OCI-LY7 (cell line): ENCODE measurements at regions not wholly inside any gene's neighbourhood (a gene's known extent, or its start where the extent isn't known, plus 50 kb on each side); places are given as distances from the start of the nearest gene placed in this dataset.

Experiments used
- BruUV-seq: library from RNA; stranded (reverse); fragments of 400-500 nt; replicated peaks from 2 replicates; lab custom pipeline; 2021; lab: Mats Ljungman, UMichigan
- CTCF ChIA-PET: fragments of 300-600 bp; sonication (Branson Sonifier 250); formaldehyde crosslinking; loops from one replicate; lab custom pipeline; 2022; ENCODE audit warnings: antibody characterized with exemption; ENCODE audit not compliant: unreplicated experiment; lab: Charles Lee
- POLR2A ChIA-PET: fragments of 300-600 bp; sonication (Branson Sonifier 250); formaldehyde crosslinking; loops from one replicate; lab custom pipeline; 2022; ENCODE audit warnings: antibody characterized with exemption; lab: Charles Lee
- DNase-seq: peaks from one replicate; pipeline ENCODE4 v3.0.0-alpha.2; 2015; ENCODE audit warnings: low spot score
- H2AFZ ChIP-seq: fragments of 200-600 bp; sonication (generic), shearing (Covaris generic); 2 replicates; pipeline ENCODE4 v1.6.1; 2014; ENCODE audit warnings: mild to moderate bottlenecking, antibody characterized with exemption, low read length, moderate library complexity
- H3K27ac ChIP-seq: fragments of 200-600 bp; sonication (generic); 2 replicates; pipeline ENCODE4 v1.5.1; 2014; ENCODE audit warnings: mixed run types, low read depth, mild to moderate bottlenecking, moderate library complexity, low read length, inconsistent platforms; ENCODE audit not compliant: poor library complexity, severe bottlenecking
- H3K36me3 ChIP-seq: fragments of 200-600 bp; sonication (generic); 2 replicates; pipeline ENCODE4 v1.6.1; 2014; ENCODE audit warnings: mild to moderate bottlenecking, antibody characterized with exemption, low read length, moderate library complexity, mixed read lengths; ENCODE audit not compliant: insufficient read depth
- H3K4me1 ChIP-seq: fragments of 200-600 bp; sonication (generic); 2 replicates; pipeline ENCODE4 v1.5.1; 2014; ENCODE audit warnings: mild to moderate bottlenecking, low read length; ENCODE audit not compliant: insufficient read depth, poor library complexity, severe bottlenecking
- H3K4me2 ChIP-seq: fragments of 200-600 bp; sonication (generic); 2 replicates; pipeline ENCODE4 v1.6.1; 2014; ENCODE audit warnings: mild to moderate bottlenecking, low read length
- H3K4me3 ChIP-seq: fragments of 200-600 bp; sonication (generic); 2 replicates; pipeline ENCODE4 v1.5.1; 2014; ENCODE audit warnings: mild to moderate bottlenecking, low read depth, low read length; ENCODE audit not compliant: poor library complexity, severe bottlenecking
- H3K79me2 ChIP-seq: fragments of 200-600 bp; sonication (generic); 2 replicates; pipeline ENCODE4 v1.6.1; 2016; ENCODE audit warnings: low read depth, mild to moderate bottlenecking, low read length, moderate library complexity, mixed read lengths; ENCODE audit not compliant: insufficient read depth
- H3K9me2 ChIP-seq: fragments of 200-600 bp; sonication (generic); 2 replicates; pipeline ENCODE4 v1.6.1; 2016; ENCODE audit warnings: mild to moderate bottlenecking, low read length, mixed read lengths; ENCODE audit not compliant: insufficient read depth
- H3K9me3 ChIP-seq: fragments of 200-600 bp; sonication (generic); 2 replicates; pipeline ENCODE4 v1.6.1; 2014; ENCODE audit warnings: mild to moderate bottlenecking, mixed run types, low read length, mixed read lengths
- H4K20me1 ChIP-seq: fragments of 200-600 bp; sonication (generic); 2 replicates; pipeline ENCODE4 v1.6.1; 2014; ENCODE audit warnings: mild to moderate bottlenecking, antibody characterized with exemption, low read length, moderate library complexity, mixed read lengths; ENCODE audit not compliant: insufficient read depth
- EZH2phosphoT487 ChIP-seq: fragments of 200-600 bp; sonication (generic); IDR thresholded peaks from 2 replicates; pipeline ENCODE4 v1.6.1; 2018; ENCODE audit warnings: low read depth, borderline replicate concordance, mild to moderate bottlenecking, mixed run types, antibody characterized with exemption, low read length, moderate library complexity, mixed read lengths
- intact Hi-C: fragments of 100-400 bp; cut with micrococcal nuclease; formaldehyde crosslinking; loops from one replicate; pipeline ENCODE4 v1.10.0; 2022; ENCODE audit not compliant: unreplicated experiment
- TF ChIP-seq, protein P1 (sequence below): fragments of 200-600 bp; sonication (generic); conservative IDR thresholded peaks from 2 replicates; pipeline ENCODE4 v1.5.1; 2014; ENCODE audit warnings: mild to moderate bottlenecking, antibody characterized with exemption, low read length, moderate library complexity, mixed read lengths

DNA sequence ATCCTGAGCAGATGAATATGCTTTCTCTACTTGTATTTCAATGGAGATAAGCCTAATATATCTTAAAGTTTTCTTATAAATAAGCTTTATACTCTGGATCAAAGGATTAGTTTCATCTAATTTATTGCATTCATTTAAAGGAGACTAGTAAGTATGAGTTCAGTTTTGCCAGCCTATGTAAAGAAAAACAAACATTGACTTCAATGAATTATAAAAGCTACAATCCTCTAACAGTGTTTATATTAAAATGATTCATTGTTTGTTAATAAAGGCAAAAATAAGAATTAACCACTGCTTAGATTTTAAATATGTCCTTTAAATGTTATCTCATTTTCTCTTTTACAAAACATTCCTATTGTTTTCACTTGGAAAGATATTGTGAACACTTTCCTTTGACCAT is 566.0 kb downstream of the EPHA4 start:
- DNase-seq = no peak
- no peaks in the 10 kb centered on the region for H3K36me3 ChIP-seq
- H3K9me2 ChIP-seq = no peaks in the 10 kb centered on the region
- no peaks in the 10 kb centered on the region for H3K79me2 ChIP-seq
- intact Hi-C loops = no loop called here
- no peaks in the 10 kb centered on the region for H3K9me3 ChIP-seq
- no peaks in the 10 kb centered on the region for H4K20me1 ChIP-seq
- H3K4me3 ChIP-seq = no peak overlapping the region
- ChIA-PET CTCF (no interaction called here), POLR2A (no interaction called here)
- H2AFZ ChIP-seq = no peak overlapping the region
- no peak overlapping the region for H3K27ac ChIP-seq
- H3K4me2 ChIP-seq = no peak overlapping the region
- no TSS peak for BruUV-seq
- TF ChIP-seq EZH2phosphoT487 = no peak
- TF ChIP-seq, protein P1, sequence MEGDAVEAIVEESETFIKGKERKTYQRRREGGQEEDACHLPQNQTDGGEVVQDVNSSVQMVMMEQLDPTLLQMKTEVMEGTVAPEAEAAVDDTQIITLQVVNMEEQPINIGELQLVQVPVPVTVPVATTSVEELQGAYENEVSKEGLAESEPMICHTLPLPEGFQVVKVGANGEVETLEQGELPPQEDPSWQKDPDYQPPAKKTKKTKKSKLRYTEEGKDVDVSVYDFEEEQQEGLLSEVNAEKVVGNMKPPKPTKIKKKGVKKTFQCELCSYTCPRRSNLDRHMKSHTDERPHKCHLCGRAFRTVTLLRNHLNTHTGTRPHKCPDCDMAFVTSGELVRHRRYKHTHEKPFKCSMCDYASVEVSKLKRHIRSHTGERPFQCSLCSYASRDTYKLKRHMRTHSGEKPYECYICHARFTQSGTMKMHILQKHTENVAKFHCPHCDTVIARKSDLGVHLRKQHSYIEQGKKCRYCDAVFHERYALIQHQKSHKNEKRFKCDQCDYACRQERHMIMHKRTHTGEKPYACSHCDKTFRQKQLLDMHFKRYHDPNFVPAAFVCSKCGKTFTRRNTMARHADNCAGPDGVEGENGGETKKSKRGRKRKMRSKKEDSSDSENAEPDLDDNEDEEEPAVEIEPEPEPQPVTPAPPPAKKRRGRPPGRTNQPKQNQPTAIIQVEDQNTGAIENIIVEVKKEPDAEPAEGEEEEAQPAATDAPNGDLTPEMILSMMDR = no peak
- no peaks in the 10 kb centered on the region for H3K4me1 ChIP-seq

DNA sequence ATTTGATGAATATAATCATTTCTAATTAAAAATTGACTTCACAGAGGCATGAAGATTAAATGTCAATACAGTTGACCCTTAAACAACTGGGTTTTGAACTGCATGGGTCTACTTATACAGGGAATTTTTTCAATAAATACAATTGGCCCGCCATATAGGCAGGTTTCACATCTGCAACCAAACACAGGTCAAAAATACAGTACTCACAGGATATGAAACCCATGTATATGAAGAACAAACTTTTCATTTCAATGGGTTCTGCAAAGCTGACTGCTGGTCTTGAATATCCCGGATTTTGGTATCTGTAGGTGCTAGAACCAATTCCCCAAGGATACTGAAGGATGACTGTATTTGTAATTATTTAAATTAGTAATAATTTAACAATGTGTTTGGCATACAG is 555.6 kb downstream of the EPHA4 start:
- no TSS peak for BruUV-seq
- Histone ChIP-seq H3K4me2 (no peak overlapping the region), H3K9me2 (no peaks in the 10 kb centered on the region), H4K20me1 (no peaks in the 10 kb centered on the region), H3K9me3 (no peaks in the 10 kb centered on the region), H3K4me3 (no peak overlapping the region), H2AFZ (no peak overlapping the region), H3K4me1 (no peaks in the 10 kb centered on the region), H3K79me2 (no peaks in the 10 kb centered on the region), H3K27ac (no peak overlapping the region), H3K36me3 (no peaks in the 10 kb centered on the region)
- CTCF ChIA-PET = no interaction called here
- no peak for DNase-seq
- intact Hi-C loops = no loop called here
- POLR2A ChIA-PET = interaction anchor here (0.6 to 1.0 kb wide), 2 partner anchors 32 to 66 kb away, joined by 3 to 4 read pairs; no protein-coding TSS in a partner anchor
- TF ChIP-seq EZH2phosphoT487 = no peak
- TF ChIP-seq, protein P1 = no peak

DNA sequence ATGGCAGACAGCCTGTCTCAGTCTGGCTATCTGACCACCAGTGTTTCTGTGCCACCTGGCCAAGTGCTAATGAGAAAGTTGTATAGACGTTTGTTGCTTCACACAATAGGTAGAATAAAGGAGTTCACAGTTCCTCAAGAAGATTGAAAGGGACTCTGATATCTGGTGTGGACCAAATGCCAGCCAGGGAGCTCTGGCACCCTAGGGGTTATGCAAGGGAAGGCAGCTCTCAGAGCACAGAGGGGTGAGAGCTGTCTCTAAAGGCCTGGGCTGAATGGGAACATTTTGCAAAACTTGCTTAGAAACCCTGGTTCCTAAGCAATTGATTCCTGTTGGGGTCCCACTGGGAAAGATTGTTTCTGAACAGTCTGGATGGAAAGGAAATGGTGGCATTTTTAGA is 553.8 kb downstream of the EPHA4 start:
- ChIA-PET POLR2A (no interaction called here), CTCF (no interaction called here)
- no peaks in the 10 kb centered on the region for H3K79me2 ChIP-seq
- DNase-seq = no peak
- no peak overlapping the region for H2AFZ ChIP-seq
- intact Hi-C loops = no loop called here
- H3K4me2 ChIP-seq = no peak overlapping the region
- TF ChIP-seq, protein P1 = no peak
- no peak for TF ChIP-seq EZH2phosphoT487
- H3K4me3 ChIP-seq = no peak overlapping the region
- H4K20me1 ChIP-seq = no peaks in the 10 kb centered on the region
- no peaks in the 10 kb centered on the region for H3K9me2 ChIP-seq
- no peaks in the 10 kb centered on the region for H3K4me1 ChIP-seq
- BruUV-seq = no TSS peak
- H3K9me3 ChIP-seq = no peaks in the 10 kb centered on the region
- H3K36me3 ChIP-seq = no peaks in the 10 kb centered on the region
- no peak overlapping the region for H3K27ac ChIP-seq
